Fibroblast of skin of left quadriceps (primary cell): ENCODE measurements at regions not wholly inside any gene's neighbourhood (a gene's known extent, or its start where the extent isn't known, plus 50 kb on each side); places are given as distances from the start of the nearest gene placed in this dataset.

Source experiments
- DNase-seq, 2 experiments: peaks; one replicate each; pipeline ENCODE4 v3.0.0-alpha.2; 2013; ENCODE audit warnings: low read depth in 2 of 2

GRCh38 chr7:116145245-116145852 is 65.0 kb upstream of the TES start:
- DNase-seq, result no peak

DNA sequence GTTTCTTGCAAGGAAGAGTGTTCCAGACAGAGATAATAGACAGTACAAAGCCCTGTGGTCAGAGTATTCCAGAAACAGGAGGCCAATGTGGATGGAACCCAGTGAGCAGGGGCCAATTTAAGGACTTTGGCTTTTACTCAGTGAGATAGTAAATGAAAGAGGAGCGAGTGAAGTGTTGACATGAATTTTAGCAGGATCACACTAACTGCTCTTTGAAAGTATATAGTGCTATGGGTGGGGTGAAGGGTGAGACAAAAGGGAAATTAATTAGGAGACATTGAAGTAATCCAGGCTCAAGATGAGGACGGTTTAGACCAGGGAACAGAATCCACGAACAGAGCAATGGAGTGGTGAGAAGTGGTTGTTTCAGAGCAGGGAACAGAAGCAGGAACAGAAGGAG is 62.2 kb upstream of the TES start:
- no peak for DNase-seq

DNA sequence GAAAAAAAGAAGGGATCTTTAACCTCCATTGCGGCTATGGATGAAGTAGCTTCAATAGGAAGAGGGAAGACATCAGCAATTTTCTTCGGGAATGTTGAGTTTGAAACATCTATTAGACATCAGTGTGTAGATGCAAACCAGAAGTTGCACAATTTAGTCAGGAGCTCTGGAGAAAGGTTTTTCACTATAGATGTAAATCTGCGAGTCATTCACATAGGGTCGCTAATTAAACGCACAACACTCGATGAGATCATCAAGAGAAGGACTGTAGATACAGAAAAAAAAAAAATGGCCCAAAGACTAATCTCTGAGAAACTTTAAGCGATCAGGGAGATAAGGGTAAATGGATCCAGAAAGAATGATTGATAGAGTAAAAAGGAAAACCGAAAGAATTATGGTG is 61.7 kb upstream of the TES start:
- no peak for DNase-seq

- no peak for DNase-seq
These were observed 59.8 kb upstream of the TES start for GRCh38 chr7:116150588-116150987.

DNA sequence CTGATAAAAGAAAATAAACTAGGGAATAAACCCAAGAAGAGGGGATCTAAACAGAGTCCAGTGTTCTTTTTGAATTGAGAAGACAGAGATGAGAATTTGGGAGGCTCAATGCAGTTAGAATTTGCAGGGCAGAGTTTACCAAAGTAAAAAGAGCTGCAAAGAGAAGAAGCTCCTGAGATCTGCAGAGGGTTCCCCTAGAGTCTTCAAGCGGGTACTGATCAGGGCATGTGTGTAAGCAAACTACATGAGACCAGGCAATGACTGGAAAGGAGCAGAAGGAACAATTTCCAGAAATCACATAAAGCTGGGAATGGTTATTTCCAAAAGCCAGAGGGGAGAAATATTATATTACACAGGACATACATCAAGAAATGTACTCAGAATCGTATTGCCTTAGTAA is 58.1 kb upstream of the TES start:
- no peak for DNase-seq

GRCh38 chr7:116153050-116153449 is 57.3 kb upstream of the TES start:
- no peak for DNase-seq

GRCh38 chr7:116159711-116160110 is 50.6 kb upstream of the TES start:
- no peak for DNase-seq
